HTR-8/SVneo (cell line): ENCODE measurements at regions not wholly inside any gene's neighbourhood (a gene's known extent, or its start where the extent isn't known, plus 50 kb on each side); places are given as distances from the start of the nearest gene placed in this dataset.

Source experiments
- DNase-seq: peaks from one replicate; pipeline ENCODE4 v3.0.0; 2011; ENCODE audit warnings: low spot score, mixed read lengths; ENCODE audit not compliant: insufficient read length
- FAIRE-seq: peaks from 2 replicates; lab custom pipeline; 2011; peaks lifted over from hg19 to GRCh38; lab: Jason Lieb, UNC

DNA sequence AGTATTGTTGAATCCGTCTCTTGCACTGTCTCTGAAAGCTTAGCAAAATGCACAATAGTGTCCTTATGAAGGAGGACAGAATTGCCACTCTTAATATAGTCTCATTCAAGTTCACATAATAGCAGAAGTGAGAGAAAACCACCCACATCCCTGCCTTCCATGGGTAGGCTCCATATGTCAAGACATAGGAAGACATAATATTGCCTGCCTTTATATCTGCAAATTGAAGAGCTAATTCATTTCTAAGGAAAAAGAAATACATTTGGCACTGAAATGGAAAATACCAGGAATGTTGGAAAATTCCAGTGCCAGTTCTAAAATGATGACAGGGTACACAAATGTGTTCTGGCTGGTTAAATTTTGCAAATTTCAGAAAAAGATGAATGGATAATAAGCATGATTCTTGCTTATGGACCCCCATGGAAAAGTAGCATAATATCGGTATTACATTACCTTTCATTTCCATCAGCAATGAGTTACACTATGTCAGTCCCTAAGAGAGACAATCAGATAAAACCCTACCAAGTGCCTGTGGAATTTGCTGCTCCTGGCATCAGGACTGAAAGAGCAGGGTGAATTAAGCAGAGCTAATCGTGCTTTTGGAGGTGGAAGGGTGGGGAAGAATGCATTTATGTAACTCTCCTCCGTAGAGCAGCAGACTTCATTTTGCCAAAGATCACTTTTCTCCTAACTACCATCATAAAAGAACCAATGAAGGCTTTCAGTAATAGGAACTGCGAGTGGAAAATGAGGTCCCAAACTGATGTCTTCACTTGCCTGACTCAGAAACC lies 312.6 kb downstream of the FGFR2 start:
- DNase-seq (no peak), FAIRE-seq (no peak)

DNA sequence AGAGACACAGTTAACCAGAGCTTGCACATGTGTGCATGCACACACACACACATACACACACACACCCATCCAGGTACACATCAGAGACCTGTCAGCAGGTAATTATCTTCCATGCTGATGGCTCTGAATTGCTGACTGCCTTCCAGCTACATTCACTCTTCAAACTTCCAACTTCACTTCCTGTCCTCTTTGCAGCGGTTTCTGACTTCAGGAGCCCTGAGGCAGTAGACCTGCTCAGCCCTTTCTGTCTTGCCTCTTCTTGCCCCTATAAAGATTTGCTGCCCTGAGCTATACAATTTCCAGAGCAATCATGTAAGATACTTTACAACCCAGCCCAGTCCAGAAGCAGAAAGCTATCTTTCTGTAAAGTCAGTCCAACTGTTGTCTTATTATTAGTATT lies 310.2 kb downstream of the FGFR2 start:
- no peak for FAIRE-seq
- DNase-seq: no peak

DNA sequence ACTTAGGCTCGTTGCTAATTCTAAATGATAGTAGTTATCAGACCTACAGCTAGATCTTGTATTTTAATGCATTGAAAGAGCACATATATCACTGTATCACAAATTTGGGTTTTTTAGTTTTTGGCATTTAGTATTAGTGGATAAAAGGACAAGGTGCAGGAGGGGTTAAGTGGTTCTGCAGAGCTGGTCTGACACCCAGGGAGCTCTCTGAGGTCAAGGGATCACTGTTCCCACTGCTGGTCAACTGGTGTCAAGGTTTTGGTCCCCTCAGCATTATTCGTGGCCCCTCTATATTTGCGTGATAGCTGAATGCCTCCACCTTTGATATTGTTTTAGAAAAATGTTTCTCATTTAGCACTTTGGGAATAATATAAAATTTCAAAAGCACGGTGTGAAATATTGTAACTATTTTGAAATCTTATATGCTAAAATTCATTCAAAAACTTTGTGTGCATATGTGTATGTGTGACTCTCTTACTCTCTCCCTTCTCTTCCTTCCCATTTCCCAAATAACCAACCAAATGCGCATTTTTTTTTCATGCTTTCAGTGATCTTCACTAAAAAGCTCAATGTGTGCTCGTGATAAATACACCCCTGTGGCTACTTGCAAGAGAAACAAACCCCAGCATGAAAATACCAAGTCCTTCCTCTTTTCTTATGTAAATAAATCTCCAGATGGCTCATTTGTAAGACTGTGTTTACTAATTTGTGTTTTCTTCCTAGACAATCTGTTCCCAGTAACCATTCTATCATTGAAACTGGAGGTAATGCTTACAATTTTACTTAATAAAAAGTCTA lies 309.2 kb downstream of the FGFR2 start:
- DNase-seq (no peak), FAIRE-seq (no peak)

DNA sequence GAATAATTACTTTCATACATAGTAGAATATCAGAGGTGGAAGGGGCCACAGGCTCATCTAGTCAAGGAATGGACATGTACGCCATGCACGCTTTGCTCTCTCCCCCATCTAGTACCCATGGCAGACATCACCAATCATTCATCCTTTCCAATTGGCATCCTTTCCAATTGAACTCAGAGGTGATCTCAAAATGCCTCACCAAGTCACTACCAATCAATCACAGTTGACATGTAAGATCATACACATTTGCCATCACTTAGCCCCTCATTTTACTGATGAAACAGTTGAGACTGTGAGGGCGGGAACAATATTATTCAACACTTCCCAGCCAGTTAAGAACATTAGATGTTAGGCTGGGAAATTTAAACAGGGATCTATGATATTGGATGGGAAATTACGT lies 308.4 kb downstream of the FGFR2 start:
- FAIRE-seq (no peak), DNase-seq (no peak)

DNA sequence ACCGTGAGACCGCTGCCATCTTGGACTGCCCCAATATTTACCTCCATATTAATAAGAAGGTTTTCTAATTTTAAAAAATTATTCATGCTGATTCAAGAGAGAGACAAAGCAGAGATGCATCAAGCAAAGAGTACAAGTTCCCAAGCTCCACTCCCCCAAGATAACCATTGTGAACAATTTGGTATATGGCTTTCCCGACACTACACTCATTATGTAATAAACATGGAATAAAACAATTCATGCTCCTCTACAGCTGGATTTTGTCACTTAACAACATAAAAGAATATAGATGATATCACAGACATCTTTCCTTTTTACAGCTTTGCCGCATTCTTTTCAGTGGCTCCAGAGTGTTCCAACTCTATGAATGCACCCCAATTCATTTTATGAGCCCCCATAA lies 307.6 kb downstream of the FGFR2 start:
- FAIRE-seq (no peak), DNase-seq (no peak)

DNA sequence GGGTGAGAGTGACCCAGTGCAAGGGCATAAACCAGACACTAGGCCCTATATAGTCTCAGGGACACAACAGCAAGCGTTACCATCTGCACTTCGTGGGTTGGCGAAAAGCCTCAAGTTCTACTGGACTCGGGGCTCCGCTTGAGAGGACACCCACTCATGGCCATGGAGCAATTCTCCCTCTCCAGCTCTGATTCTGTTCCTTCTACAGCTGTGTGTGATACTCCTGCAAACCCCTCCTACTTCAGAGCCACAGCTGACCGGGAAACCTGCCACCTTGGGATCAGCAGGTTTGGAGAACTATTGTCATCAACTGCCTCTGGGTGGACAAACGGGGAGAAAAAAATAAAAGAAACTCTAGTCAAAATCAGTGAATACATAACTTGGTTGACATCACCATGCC lies 306.9 kb downstream of the FGFR2 start:
- FAIRE-seq (no peak), DNase-seq (no peak)

DNA sequence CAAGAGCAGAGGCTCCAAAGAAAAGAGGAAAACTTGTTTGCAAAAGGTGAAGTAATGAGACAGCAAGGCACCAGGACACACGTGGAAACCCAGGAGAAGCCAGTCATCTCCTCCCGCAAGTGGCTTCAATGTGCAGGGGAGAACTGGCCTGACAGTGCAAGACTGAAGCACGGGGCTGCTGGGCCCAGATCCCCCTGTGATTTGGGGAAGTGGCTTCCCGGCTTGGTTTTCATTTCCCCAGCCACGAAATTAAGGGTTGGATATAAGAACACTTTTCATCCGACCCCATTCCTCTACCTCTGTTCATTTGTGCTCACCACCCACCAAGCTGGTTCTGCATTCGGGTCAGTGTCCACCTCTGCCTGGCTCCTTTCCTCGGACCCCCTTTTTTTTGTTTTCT lies 306.4 kb downstream of the FGFR2 start:
- DNase-seq (no peak), FAIRE-seq (no peak)

DNA sequence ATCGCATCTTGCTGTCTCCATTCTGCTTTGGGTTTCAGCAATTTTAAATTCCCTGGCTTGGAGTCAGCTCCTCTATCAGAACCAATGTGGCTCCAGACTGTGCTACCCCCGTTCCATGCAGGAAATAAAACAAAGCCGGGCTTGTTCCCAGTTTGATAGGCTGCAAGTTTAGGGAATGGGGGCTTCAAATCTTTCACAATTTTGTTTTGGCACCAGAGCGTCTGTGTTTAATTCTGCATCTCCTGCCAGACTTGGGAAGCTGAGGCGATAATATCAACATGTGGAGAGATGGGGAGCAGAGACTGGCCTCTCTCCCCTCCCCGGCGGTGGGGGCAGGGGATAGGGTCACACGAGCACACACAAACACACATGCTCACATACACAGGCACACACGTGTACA lies 305.9 kb downstream of the FGFR2 start:
- DNase-seq: no peak
- no peak for FAIRE-seq

DNA sequence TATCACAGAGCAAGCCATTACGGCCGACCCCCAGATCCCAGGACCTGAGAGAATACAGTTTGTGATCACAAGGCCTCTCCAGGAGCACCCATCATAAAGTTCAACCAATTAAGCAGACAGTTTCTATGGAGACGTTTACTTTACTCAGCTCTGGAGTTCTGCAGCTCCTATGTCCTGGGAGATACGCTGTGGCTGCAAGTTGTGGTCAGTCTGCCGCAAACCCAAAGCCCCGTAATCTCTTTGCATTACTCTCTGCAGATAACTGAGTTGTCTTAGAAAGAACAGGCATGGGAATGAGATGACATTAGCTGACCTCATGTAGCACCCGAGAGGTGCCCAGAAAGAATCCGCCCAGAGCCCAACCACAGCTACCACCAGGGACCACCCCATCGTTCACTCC lies 305.1 kb downstream of the FGFR2 start:
- DNase-seq: no peak
- FAIRE-seq: no peak

DNA sequence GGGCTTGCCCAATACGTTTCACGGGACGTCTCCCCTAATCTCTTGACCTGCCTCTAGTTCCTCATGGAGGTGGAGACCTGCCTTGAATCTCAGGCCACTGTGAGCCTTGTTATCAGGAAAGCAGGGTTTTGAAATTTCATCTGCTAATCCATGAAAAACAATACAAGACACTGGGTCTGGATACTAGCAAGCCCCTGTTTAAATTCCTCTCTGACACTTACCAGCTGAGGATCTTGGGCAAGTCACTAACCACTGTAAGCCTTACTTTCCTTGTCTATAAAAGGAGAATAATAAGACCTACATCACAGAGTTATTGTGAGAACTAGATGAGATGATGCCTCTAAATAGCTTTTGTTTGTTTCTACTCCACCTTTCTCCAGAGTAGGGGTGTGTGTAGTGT lies 303.6 kb downstream of the FGFR2 start:
- FAIRE-seq (no peak), DNase-seq (no peak)

DNA sequence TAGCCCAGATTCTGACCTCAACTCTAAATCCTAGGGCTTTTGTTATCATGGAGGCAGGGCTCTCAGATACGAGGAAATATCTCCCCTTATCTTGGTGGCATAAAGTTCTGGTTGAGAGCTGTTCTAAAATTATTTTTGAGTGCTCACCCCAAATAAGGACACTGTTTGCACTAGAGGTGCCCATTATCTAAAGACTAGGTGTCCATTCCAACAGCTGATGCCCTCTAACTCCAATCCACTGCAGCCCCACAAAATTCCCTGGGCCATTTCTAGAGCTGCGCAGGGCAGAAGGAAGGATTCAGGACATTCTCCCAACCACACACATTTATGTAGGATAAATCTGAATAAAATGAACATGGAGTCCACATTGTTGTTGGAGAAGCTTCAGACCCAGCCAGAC lies 301.9 kb downstream of the FGFR2 start:
- DNase-seq: no peak
- no peak for FAIRE-seq

DNA sequence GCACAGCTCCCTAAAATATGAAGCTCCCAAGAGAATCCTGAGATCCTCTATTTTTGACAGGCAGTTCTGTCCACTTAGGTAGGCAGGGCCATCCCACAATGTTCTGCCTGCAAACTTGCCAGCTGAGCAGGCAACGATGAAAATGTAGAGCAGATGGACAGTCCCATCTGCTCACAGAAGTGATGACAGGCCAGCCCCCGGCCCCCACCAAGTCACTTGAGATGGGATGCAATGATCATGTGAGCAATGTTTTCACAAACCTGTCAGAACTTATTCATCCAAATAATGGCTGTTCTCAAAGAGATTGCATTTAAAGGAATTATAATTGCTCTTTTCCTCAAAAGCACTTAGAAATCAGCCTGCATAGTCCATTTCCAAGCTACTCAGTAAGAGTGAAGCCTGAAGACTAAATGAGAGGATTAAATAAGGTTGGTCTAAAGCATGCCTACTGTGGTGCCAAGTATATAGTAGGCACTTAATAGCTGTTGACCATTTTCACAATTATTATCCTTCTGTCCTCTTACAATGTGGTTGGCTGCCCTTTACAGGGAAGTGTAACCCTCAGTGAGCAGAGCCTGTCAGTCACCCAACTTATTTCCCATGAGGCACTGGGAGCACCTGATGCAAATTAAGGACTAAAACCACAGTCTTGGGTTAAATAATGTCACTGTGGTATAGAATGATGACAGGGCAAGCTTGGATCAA lies 301.2 kb downstream of the FGFR2 start:
- DNase-seq (no peak), FAIRE-seq (no peak)

DNA sequence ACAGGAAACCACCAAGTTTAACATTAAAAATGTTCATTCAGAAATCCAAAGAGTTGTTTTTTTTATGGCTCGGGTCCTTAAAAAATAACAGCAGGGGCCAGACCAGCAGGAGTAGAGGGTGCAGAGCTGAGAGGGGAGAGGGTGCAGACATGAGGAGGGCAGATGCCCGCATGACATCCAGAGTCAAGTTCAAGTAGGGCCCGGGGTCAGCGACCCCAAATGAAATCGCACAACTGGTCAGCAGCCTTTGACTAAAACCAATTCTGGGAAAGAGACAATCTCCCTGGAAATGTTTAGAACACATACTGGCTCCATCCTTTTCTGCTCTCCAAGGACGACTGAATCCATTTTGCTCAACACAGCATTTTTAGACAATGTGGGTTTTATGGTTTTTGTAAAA lies 297.5 kb downstream of the FGFR2 start:
- FAIRE-seq: no peak
- no peak for DNase-seq

DNA sequence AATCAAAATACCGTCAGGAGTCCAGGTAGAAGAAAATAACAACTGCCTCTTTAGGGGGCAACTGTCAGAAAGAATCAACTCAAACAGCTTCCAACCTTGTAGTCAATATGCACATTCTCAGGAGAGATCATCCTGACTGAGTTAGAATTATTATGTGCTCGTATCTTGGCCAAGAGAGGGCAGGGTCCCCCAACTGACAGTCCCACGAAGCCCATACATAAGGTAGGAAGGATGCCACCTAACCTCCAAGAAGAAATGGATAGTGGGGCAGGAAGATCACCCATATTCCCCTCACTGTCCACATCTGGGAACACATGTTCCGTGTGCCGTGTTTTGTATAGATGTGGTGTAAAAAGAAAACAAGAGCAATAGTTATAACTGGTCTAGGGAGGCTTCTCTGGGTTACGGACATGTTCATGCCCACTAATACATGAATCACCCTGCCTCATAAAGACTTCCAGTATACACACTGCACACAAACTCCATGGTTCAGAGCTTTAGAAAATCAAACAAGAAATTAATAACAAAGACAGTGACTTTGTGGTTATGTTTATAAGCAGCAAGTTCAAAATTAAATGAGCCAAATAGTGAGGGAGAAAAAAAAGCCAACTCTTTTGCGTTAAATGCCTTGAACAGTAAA lies 295.6 kb downstream of the FGFR2 start:
- FAIRE-seq (no peak), DNase-seq (no peak)

DNA sequence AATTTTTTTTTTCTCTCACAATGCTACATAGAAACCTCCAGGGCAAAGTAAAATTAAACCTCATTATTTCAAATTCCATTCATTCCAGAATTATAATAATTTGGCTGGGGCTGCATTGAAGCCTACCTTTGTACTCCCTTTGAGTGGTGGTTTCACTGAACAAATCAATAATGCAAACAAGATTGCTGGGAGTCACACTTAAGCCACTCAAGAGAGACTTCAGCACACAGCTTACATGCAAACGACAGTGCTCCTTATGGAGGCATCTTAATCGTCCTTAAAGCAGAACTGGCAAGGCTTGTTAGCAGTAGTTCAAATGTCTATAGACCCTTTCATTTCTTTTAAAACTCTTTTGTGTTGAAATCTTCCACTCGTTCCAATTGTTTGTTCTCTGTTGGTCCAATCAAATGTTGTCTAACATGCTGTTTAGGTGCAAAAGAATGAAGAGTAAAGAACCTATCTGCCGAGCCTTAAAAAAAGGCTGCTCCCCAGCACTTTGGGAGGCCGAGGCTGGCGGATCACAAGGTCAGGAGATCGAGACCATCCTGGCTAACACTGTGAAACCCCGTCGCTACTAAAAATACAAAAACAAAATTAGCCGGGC lies 294.9 kb downstream of the FGFR2 start:
- no peak for DNase-seq
- no peak for FAIRE-seq

DNA sequence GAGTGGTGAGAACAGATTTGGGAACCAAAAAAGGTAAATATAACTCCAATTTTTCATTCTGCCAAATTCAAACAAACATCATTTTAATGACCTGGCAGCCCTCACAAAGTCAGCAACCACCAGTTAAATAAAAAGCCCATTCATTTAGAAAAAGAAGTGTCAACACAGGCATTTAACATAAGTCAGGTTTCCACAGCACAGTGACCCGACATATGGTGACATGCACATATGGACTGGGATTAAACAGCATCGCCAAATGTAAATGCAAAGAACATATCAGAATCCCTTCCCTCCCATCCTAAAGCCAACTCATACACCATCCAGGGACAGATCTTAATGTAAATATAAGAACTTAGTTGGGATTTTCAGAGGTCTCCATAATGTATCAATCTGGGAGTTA lies 293.2 kb downstream of the FGFR2 start:
- FAIRE-seq (no peak), DNase-seq (no peak)

DNA sequence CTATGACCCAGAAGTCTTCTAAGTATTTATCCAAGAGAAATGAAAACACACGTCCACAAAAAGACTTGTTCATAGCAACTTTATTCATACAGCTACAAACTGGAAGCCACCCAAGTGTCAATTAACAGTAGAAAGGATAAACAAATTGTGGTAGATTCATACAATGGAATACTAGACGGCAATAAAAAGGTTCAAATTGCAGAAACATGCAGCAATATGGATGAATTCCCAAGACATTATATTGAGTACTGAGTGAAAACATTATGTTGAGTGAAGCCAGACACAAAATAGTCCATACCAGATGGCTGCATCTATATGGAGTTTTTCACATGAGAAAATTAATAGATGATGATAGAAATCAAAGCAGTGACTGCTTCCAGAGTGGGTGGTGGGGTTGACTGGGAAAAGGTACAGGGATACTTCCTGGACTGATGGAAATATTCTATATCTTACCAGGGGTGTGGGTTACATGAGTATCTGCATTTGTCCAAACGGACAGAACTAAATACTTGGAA lies 292.0 kb downstream of the FGFR2 start:
- no peak for DNase-seq

DNA sequence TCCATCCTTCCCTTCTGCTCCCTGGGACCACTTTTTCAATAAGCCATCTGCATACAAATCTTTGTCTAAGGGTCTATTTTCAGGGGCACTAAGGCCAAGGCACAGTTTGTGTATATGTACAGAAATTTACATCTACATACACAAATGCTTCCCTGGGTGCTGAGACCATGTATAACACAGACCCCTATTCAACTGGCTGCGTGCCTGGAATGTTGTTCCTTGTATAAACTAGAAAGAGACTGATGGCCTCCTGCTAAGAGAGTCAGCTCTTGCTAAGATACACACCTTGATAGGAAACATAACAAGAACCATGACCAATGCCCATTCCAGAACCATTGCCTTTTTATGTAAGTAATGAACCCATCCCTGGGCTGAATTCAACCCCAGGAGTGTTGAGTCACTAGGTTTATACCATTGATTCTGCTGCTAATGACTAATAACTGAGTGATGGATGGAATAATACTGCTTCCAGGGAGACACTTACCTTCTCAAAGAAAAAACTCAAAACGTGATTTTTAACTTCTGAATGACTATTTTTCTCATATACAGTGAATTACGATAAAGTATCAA lies 290.7 kb downstream of the FGFR2 start:
- no peak for DNase-seq

More for the DNA sequence above, 292.0 kb downstream of the FGFR2 start:
- no peak for FAIRE-seq

DNA sequence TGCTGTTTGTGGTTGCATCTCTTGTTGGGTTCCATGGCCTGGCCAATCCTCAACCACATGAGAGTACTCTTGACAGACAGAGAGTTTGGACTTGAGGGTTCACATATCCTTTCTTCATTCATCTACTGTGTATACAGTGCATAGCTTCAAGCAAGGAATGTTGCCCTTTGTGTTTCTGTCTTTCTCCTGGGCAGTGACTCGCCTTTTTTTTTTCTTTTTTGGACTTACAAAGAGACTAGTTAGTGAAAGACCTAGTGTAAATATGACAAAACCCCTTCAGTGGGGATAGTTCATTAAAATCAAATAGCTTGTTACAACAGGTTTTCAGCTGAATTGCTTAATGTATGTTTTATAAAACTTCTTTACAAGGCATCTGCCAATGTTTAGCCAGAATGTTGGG lies 290.2 kb downstream of the FGFR2 start:
- DNase-seq (no peak), FAIRE-seq (no peak)

More for the DNA sequence above, 290.7 kb downstream of the FGFR2 start:
- FAIRE-seq: no peak

DNA sequence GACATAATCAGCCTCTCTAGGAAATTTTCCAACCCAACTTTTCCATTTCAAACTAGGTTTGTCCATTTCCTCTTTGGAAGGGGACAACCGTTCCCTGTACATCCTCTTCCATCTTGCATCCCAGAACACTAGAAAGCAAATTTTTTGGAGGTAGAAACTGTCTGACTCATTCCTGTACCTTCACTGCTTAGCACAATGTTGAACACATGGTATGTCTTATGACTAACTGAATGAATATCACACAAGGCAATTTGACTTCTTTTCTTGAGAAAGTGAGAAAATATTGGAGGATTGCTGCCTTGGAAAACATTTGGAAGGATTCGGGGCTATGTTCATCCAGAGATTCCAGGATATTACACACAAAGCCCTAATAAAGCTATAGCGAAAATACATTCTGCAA lies 289.1 kb downstream of the FGFR2 start:
- DNase-seq: no peak
- no peak for FAIRE-seq
